ENCODE measurements at regions not wholly inside any gene's neighbourhood (a gene's known extent, or its start where the extent isn't known, plus 50 kb on each side); places are given as distances from the start of the nearest gene placed in this dataset.

DNA sequence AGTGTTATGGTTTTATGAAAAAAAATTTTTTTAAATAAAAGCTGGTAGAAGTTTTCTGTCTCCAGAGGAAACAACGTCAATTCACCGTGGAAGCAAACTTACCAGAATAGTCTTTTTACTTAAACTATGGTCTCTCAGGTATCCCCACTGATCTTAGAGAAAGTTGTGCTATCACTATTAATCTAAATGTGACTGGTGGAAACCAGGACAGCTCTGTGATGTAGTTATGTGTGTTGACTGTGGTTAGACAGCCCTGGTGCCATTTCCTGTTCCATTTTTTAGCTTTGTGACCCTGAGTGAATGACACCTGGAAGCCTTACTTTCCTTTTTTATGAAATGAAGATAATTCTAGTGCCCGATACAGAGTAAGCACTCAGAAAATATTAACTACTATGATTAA, 111.8 kb upstream of the HUWE1 start:
- TF ChIP-seq, protein P1, sequence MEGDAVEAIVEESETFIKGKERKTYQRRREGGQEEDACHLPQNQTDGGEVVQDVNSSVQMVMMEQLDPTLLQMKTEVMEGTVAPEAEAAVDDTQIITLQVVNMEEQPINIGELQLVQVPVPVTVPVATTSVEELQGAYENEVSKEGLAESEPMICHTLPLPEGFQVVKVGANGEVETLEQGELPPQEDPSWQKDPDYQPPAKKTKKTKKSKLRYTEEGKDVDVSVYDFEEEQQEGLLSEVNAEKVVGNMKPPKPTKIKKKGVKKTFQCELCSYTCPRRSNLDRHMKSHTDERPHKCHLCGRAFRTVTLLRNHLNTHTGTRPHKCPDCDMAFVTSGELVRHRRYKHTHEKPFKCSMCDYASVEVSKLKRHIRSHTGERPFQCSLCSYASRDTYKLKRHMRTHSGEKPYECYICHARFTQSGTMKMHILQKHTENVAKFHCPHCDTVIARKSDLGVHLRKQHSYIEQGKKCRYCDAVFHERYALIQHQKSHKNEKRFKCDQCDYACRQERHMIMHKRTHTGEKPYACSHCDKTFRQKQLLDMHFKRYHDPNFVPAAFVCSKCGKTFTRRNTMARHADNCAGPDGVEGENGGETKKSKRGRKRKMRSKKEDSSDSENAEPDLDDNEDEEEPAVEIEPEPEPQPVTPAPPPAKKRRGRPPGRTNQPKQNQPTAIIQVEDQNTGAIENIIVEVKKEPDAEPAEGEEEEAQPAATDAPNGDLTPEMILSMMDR (IDR thresholded peaks at IDR 0.05; ENCODE audit: low read depth, low read length): no peak
- no peak for TF ChIP-seq POLR2A (IDR thresholded peaks at IDR 0.05; ENCODE audit: extremely low read depth, insufficient read length)

Measured in NB4 (cell line).